ENCODE measurements at regions not wholly inside any gene's neighbourhood (a gene's known extent, or its start where the extent isn't known, plus 50 kb on each side); places are given as distances from the start of the nearest gene placed in this dataset.

DNA sequence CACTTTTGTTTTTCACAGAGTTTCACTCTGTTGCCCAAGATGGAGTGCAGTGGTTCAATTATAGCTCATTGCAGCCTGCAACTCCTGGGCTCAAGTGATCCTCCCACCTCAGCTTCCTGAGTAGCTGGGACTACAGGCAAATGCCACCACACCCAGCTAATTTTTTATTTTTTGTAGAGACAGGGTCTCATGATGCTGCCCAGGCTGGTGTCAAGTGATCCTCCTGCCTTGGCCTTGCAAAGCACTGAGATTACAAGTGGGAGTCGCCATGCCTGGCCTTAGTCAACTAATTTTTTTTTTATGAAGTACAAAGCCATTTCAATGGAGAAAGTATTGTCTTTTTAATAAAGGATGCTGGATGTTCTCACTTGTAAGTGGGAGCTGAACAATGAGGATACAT is 51.3 kb upstream of the UXT start:
- TF ChIP-seq, protein P1, sequence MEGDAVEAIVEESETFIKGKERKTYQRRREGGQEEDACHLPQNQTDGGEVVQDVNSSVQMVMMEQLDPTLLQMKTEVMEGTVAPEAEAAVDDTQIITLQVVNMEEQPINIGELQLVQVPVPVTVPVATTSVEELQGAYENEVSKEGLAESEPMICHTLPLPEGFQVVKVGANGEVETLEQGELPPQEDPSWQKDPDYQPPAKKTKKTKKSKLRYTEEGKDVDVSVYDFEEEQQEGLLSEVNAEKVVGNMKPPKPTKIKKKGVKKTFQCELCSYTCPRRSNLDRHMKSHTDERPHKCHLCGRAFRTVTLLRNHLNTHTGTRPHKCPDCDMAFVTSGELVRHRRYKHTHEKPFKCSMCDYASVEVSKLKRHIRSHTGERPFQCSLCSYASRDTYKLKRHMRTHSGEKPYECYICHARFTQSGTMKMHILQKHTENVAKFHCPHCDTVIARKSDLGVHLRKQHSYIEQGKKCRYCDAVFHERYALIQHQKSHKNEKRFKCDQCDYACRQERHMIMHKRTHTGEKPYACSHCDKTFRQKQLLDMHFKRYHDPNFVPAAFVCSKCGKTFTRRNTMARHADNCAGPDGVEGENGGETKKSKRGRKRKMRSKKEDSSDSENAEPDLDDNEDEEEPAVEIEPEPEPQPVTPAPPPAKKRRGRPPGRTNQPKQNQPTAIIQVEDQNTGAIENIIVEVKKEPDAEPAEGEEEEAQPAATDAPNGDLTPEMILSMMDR (IDR thresholded peaks at IDR 0.05; ENCODE audit: poor library complexity): no peak
- TF ChIP-seq EZH2phosphoT487 (IDR thresholded peaks at IDR 0.05; ENCODE audit: low read depth, severe bottlenecking, unreplicated experiment): no peak
- no peak for TF ChIP-seq EZH2 (IDR thresholded peaks at IDR 0.05; ENCODE audit: borderline replicate concordance)
